Sigmoid colon (tissue), 4 donors: ENCODE measurements at regions not wholly inside any gene's neighbourhood (a gene's known extent, or its start where the extent isn't known, plus 50 kb on each side); places are given as distances from the start of the nearest gene placed in this dataset.

Experiments
- EP300 ChIP-seq, 4 donors: sonication (generic); formaldehyde crosslinking; IDR thresholded peaks; one replicate each; pipeline ENCODE4 v1.6.1; 2017; ENCODE audit warnings: antibody characterized with exemption in 4 of 4
- POLR2A ChIP-seq, 2 donors: fragments of 450-650 bp; IDR thresholded peaks; one replicate each; pipeline ENCODE4 v1.6.1; 2016; ENCODE audit warnings: antibody characterized with exemption in 2 of 2, mild to moderate bottlenecking in 2 of 2, moderate library complexity in 2 of 2
- POLR2AphosphoS5 ChIP-seq, 4 donors: sonication (generic); formaldehyde crosslinking; IDR thresholded peaks; one replicate each; pipeline ENCODE4 v1.6.1; 2017; ENCODE audit warnings: antibody characterized with exemption in 4 of 4

DNA sequence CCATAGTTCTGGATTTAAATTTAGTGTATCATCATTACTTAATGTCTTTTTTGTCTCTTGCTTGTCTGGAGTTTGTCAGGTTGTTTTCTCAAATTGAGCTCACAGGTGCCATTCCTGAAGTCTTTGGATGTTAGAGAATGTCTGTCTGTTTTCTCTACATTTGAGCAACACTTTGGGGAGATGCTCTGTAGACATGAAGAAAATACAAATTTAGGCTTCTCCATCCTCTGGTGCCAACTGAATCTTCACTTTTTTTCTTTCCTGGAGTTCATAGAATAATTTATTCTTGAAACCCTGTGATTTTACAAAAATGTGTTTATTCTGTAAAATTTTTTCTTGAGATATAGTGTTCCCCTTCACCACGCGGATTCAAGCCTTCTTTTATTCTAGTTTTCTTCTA lies 256.4 kb upstream of the HDAC4 start:
- no peak for TF ChIP-seq EP300 (IDR thresholded peaks at IDR 0.05)
- no peak for TF ChIP-seq POLR2AphosphoS5 (IDR thresholded peaks at IDR 0.05)
- no peak for TF ChIP-seq POLR2A (IDR thresholded peaks at IDR 0.05)
